CD4-positive, alpha-beta T cell treated with Interleukin-15 for 4 hours (primary cell): ENCODE measurements at regions not wholly inside any gene's neighbourhood (a gene's known extent, or its start where the extent isn't known, plus 50 kb on each side); places are given as distances from the start of the nearest gene placed in this dataset.
A peak's percentile ranks its signal among the peaks of the same experiment; 100 is the strongest.
"Not testable (repeated sequence)": the region's sequence is repeated elsewhere in the genome, so short reads cannot be mapped to it uniquely, and the experiment has no call there.

Source experiments
- DNase-seq: peaks from one replicate; pipeline ENCODE4 v3.0.0-alpha.2; 2020; ENCODE audit warnings: low spot score

- no peak for DNase-seq
These were observed 425.9 kb downstream of the ETS1 start for GRCh38 chr11:128161436-128161835.

- DNase-seq: no peak
These were observed 428.5 kb downstream of the ETS1 start for GRCh38 chr11:128158860-128159259.

- DNase-seq: peak; percentile 78
These were observed 429.7 kb downstream of the ETS1 start for GRCh38 chr11:128157423-128158298.

GRCh38 chr11:128156486-128156885 lies 430.9 kb downstream of the ETS1 start:
- DNase-seq: no peak

GRCh38 chr11:128155590-128155989 lies 431.8 kb downstream of the ETS1 start:
- DNase-seq: no peak

GRCh38 chr11:128153697-128154048 lies 433.7 kb downstream of the ETS1 start:
- DNase-seq: no peak

GRCh38 chr11:128152796-128153696 lies 434.3 kb downstream of the ETS1 start:
- DNase-seq: no peak

- DNase-seq: no peak
These were observed 435.6 kb downstream of the ETS1 start for GRCh38 chr11:128151780-128152179.

GRCh38 chr11:128151338-128151737 lies 436.0 kb downstream of the ETS1 start:
- no peak for DNase-seq

GRCh38 chr11:128148208-128148607 lies 439.1 kb downstream of the ETS1 start:
- no peak for DNase-seq

GRCh38 chr11:128146926-128147605 lies 440.3 kb downstream of the ETS1 start:
- no peak for DNase-seq

GRCh38 chr11:128140293-128140692 lies 447.1 kb downstream of the ETS1 start:
- not testable (repeated sequence) for DNase-seq

GRCh38 chr11:128135451-128135850 lies 451.9 kb downstream of the ETS1 start:
- DNase-seq: no peak

GRCh38 chr11:128133501-128133900 lies 453.9 kb downstream of the ETS1 start:
- no peak for DNase-seq

GRCh38 chr11:128130052-128130451 lies 457.3 kb downstream of the ETS1 start:
- DNase-seq: no peak

GRCh38 chr11:128125723-128126122 lies 461.6 kb downstream of the ETS1 start:
- no peak for DNase-seq

- no peak for DNase-seq
These were observed 470.5 kb downstream of the ETS1 start for GRCh38 chr11:128116885-128117284.

- DNase-seq: no peak
These were observed 470.9 kb downstream of the ETS1 start for GRCh38 chr11:128116447-128116846.

GRCh38 chr11:128105950-128106349 lies 481.4 kb downstream of the ETS1 start:
- DNase-seq: no peak

GRCh38 chr11:128105511-128105910 lies 481.8 kb downstream of the ETS1 start:
- no peak for DNase-seq

- DNase-seq: no peak
These were observed 484.0 kb downstream of the ETS1 start for GRCh38 chr11:128103278-128103873.

GRCh38 chr11:128098781-128099180 lies 488.6 kb downstream of the ETS1 start:
- no peak for DNase-seq
